ENCODE measurements at regions not wholly inside any gene's neighbourhood (a gene's known extent, or its start where the extent isn't known, plus 50 kb on each side); places are given as distances from the start of the nearest gene placed in this dataset.

GRCh38 chr2:196271795-196272194 is 100.4 kb upstream of the STK17B start:
- TF ChIP-seq CTCF (conservative IDR thresholded peaks at IDR 0.05), result no peak
- H3K27ac ChIP-seq, result no peak overlapping the region

GRCh38 chr2:196274387-196274809 is 103.0 kb upstream of the STK17B start:
- H3K27ac ChIP-seq, result peak overlapping the region; percentile 41
- TF ChIP-seq CTCF (conservative IDR thresholded peaks at IDR 0.05), result no peak

GRCh38 chr2:196275646-196276352 is 104.4 kb upstream of the STK17B start:
- TF ChIP-seq CTCF (conservative IDR thresholded peaks at IDR 0.05), result no peak
- H3K27ac ChIP-seq, result peak overlapping the region; percentile 41

GRCh38 chr2:196276421-196276820 is 105.0 kb upstream of the STK17B start:
- no peak for TF ChIP-seq CTCF (conservative IDR thresholded peaks at IDR 0.05)
- H3K27ac ChIP-seq, result peak overlapping the region; percentile 41; the same call in 1 of the 2 replicates

GRCh38 chr2:196277002-196277401 is 105.6 kb upstream of the STK17B start:
- no peak overlapping the region for H3K27ac ChIP-seq
- TF ChIP-seq CTCF (conservative IDR thresholded peaks at IDR 0.05), result peak; percentile 83

- no peak for TF ChIP-seq CTCF (conservative IDR thresholded peaks at IDR 0.05)
- no peak overlapping the region for H3K27ac ChIP-seq
These were observed 107.1 kb upstream of the STK17B start for GRCh38 chr2:196278491-196278911.

GRCh38 chr2:196279541-196279940 is 108.2 kb upstream of the STK17B start:
- no peak overlapping the region for H3K27ac ChIP-seq
- no peak for TF ChIP-seq CTCF (conservative IDR thresholded peaks at IDR 0.05)

Data from VCaP (cell line).